ENCODE measurements at regions not wholly inside any gene's neighbourhood (a gene's known extent, or its start where the extent isn't known, plus 50 kb on each side); places are given as distances from the start of the nearest gene placed in this dataset.
A peak's percentile ranks its signal among the peaks of the same experiment; 100 is the strongest.

- TF ChIP-seq CTCF (IDR thresholded peaks at IDR 0.05) (no peak), POLR2A (IDR thresholded peaks at IDR 0.05) (no peak), EP300 (IDR thresholded peaks at IDR 0.05) (peak; percentile 33 to 67)
These were observed 907.0 kb downstream of the RAPGEF2 start for GRCh38 chr4:160009656-160010493.
